ENCODE measurements at regions not wholly inside any gene's neighbourhood (a gene's known extent, or its start where the extent isn't known, plus 50 kb on each side); places are given as distances from the start of the nearest gene placed in this dataset.

GRCh38 chr12:9342614-9343353, 134.6 kb upstream of the PZP start (continued):
- TF ChIP-seq ZNF17 (CRISPR knock-in tag; IDR thresholded peaks at IDR 0.05) (no peak), ETS1 (CRISPR knock-in tag; IDR thresholded peaks at IDR 0.05) (no peak), ZNF33B (CRISPR knock-in tag; IDR thresholded peaks at IDR 0.05) (no peak), SMAD9 (CRISPR knock-in tag; IDR thresholded peaks at IDR 0.05) (no peak), POLR2A (IDR thresholded peaks at IDR 0.05; ENCODE audit: insufficient read depth in 1 of 2, low read depth in 2 of 2, low read length in 2 of 2) (no peak), RFX5 (IDR thresholded peaks at IDR 0.05; ENCODE audit: low read depth, low read length) (no peak), PHB2 (IDR thresholded peaks at IDR 0.05; ENCODE audit: partially characterized antibody) (no peak), CTCF (CRISPR knock-in tag; IDR thresholded peaks at IDR 0.05) (no peak), SP2 (CRISPR knock-in tag; IDR thresholded peaks at IDR 0.05) (no peak), KDM5B (CRISPR knock-in tag; IDR thresholded peaks at IDR 0.05; ENCODE audit: borderline replicate concordance) (no peak), MNT (IDR thresholded peaks at IDR 0.05) (peak; percentile 11; the same call in 1 of the 2 replicates), ZNF180 (CRISPR knock-in tag; IDR thresholded peaks at IDR 0.05; ENCODE audit: borderline replicate concordance, low read depth) (no peak), TEAD3 (CRISPR knock-in tag; optimal IDR thresholded peaks at IDR 0.05; ENCODE audit: borderline replicate concordance) (peak; percentile 69), CERS6 (CRISPR knock-in tag; IDR thresholded peaks at IDR 0.05) (no peak), PREB (CRISPR knock-in tag; IDR thresholded peaks at IDR 0.05) (no peak), PLRG1 (conservative IDR thresholded peaks at IDR 0.05) (no peak), ZNF781 (CRISPR knock-in tag; IDR thresholded peaks at IDR 0.05; ENCODE audit: borderline replicate concordance, not compliant biosample characterization) (peak; percentile 69), ZNF891 (CRISPR knock-in tag; IDR thresholded peaks at IDR 0.05) (no peak), ZBTB8A (CRISPR knock-in tag; IDR thresholded peaks at IDR 0.05; ENCODE audit: borderline replicate concordance, low read depth) (no peak), ZNF605 (CRISPR knock-in tag; IDR thresholded peaks at IDR 0.05) (peak; percentile 73; the same call in 1 of the 2 replicates), GTF3A (CRISPR knock-in tag; conservative IDR thresholded peaks at IDR 0.05) (no peak), ZSCAN5A (CRISPR knock-in tag; IDR thresholded peaks at IDR 0.05; ENCODE audit: borderline replicate concordance) (0 out of 2 replicates have a peak, but pooled peaks have one; percentile 34), XRCC5 (optimal IDR thresholded peaks at IDR 0.05; ENCODE audit: low read length) (peak; percentile 60), CEBPG (CRISPR knock-in tag; IDR thresholded peaks at IDR 0.05) (0 out of 2 replicates have a peak, but pooled peaks have one; percentile 12)
